ENCODE measurements at regions not wholly inside any gene's neighbourhood (a gene's known extent, or its start where the extent isn't known, plus 50 kb on each side); places are given as distances from the start of the nearest gene placed in this dataset.
"Not testable (repeated sequence)": the region's sequence is repeated elsewhere in the genome, so short reads cannot be mapped to it uniquely, and the experiment has no call there.

DNA sequence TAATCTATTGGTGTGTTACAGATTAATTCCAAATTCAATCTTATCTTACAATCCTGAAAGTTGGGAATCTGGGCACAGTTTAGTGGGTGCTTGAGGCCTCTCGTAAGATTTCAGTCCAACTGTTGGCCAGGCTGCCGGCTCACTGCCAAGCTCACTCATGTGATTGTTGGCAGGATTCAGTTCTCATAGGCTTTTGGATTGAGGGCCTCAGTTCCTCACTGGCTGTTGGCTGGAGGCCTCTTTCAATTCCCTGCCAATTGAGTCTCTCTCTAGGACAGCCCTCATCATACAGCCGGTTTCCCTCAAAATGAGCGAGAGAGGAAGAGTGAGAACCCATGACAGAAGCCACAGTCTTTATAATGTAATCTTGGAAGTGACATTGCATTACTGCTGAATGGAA, 123.5 kb upstream of the FBXO33 start:
- no peak for DNase-seq

- DNase-seq = no peak
These were observed 122.3 kb upstream of the FBXO33 start for GRCh38 chr14:39554576-39554975.

DNA sequence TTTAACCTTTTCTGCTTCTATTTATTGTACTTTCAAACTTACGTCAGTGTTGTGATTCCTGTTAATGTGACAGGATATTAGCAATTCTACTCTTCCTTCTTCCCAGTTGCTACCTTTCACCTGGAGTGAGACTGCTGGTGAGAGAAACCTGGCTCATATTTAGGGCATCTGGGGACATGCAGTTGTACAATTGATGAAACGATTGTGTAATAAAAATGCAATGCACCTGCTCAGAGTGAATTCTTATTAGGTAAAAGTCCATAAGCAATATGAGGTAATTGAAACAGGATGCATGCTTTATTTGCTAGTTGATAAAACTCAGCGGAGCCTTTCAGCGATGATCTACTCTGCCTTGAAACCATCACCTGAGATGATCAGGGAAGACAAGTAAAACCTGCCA, 116.1 kb upstream of the FBXO33 start:
- no peak for DNase-seq

DNA sequence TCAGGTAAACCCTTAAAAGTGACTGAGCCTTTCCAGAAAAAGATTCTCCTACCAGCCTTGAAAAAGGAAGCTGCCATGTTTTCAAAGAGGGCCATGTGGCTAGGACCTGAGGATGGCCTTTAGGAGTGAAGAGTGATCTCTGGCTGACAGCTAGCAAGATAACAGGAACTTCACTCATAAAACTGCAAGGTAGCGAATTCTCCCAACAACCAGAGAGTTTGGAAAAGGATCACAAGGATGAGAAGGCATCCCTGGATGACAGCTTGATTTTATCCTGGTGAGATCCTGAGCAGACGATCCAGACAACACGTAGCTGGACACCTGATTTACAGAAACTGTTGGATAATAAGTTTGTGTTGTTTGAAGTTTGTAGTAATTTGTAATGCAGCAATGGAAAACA, 115.6 kb upstream of the FBXO33 start:
- no peak for DNase-seq

DNA sequence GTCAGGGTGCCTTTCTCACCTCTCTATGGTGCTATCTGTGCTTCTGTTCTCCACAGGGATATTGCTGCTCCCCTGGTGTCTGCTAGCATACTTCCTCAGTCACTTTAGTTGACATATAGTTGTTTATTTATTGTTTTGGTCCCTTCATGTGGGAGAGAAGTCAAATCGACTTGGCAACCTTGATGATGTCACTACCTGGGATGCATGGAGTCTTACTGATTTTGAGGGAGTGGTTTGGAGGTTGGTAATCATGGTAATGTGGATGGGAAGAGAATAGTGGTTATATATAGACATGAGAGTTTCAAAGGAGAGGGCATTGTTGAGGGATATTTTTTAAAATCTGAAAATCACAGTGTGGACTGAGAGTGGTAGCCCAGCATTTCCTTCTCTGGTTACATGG, 73.6 kb upstream of the FBXO33 start:
- no peak for DNase-seq

DNA sequence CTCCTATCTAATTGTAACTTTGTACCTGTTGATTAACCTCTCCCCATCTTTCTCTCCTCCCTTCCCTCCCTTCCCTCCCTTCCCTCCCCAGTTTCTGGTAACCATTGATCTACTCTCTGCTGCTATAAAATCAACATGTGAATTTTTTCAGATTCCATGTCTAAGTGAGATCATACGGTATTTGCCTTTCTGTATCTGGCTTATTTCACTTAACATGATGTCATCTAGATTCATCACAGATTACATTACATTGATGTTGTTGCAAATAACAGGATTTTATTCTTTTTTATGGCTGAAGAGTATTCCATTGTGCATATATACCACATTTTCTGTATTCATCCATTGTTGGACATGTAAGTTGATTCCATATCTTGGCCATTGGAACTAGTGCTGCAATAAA, 68.0 kb upstream of the FBXO33 start:
- DNase-seq = no peak

DNA sequence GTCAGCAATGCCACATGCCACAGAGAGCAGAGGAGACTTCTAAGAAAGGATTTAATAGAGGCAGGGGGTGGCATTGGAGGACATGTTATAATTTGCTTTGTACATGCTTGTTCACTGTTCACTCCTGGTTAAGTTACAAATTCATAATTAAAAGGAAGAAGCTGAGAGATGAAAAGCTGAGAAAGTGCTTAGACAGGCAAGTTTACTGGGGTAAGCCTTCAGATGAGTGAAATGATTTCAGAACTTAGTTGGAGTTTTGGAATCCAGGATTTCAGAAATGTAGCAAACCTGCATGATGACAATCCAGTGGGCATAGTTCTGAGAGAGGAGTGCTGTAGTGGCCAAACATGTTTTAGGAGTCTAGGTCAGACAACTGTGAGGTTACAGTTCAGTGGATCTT, 67.3 kb upstream of the FBXO33 start:
- DNase-seq = no peak

DNA sequence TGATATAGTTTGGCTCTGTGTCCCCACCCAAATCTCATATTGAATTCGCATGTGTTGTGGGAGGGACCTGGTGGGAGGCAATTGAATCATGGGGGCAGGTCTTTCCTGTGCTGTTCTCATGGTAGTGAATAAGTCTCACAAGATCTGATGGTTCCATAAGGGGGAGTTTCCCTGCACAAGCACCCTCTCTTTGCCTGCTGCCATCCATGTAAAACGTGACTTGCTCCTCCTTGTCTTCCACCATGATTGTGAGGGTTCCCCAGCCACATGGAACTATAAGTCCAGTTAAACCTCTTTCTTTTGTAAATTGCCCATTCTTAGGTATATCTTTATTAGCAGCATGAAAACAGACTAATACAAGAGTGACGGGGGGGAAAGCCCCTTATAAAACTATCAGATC, 65.4 kb upstream of the FBXO33 start:
- not testable (repeated sequence) for DNase-seq

DNA sequence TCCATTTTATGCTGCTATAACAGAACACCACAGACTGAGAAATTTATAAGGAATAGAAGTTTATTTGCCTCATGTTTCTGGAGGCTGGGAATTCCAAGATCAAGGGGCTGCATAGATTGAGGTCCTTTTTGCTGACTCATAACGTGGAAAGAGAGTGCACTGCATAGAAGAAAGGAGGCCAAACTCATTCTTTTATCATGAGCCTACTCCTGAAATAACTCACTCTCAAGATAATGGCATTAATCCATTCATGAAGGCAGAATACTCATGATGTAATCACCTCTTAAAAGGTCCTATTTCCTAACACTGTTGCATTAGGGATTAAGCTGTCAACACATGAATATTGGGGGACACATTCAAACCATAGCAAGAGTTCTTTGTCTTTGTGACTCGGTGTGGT, 60.0 kb upstream of the FBXO33 start:
- DNase-seq = no peak

DNA sequence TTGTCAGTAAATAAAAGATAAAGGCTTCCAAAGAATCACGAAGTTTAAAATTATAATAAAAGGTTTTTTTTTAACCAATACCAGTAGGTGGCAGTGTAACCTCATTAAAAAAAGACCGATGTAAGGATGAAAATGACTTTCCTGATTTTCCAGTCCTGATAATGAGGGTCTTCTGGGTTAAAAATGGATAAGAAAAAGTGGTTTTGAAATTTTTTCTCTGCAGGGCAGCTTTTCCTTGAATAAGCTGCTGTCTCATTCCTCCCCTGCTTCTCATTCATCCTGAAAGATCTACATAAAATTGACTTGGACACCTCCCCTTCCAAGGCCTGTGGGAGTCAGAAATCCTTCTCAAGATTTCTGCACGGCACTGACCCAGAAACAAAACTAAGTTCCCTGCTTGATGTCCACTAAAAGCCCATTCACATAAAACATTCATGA, 58.9 kb upstream of the FBXO33 start:
- peak in 1 of 2 donors; percentile 29 for DNase-seq

GRCh38 chr14:39488600-39488999, 56.4 kb upstream of the FBXO33 start:
- no peak for DNase-seq

- no peak for DNase-seq
These were observed 51.4 kb upstream of the FBXO33 start for GRCh38 chr14:39483682-39484081.

Measured in inflammatory macrophage (primary cell).